H1 (cell line): ENCODE measurements at regions not wholly inside any gene's neighbourhood (a gene's known extent, or its start where the extent isn't known, plus 50 kb on each side); places are given as distances from the start of the nearest gene placed in this dataset.

Source experiments
- CHD7 ChIP-seq: fragments of 300-600 bp; sonication (generic); IDR thresholded peaks from 2 replicates; pipeline ENCODE4 v1.7.1; 2012; ENCODE audit warnings: low read length, moderate library complexity, mild to moderate bottlenecking, inconsistent platforms; ENCODE audit not compliant: insufficient replicate concordance
- EP300 ChIP-seq, 2 experiments: IDR thresholded peaks; 1 replicate in 1 of 2; 2 replicates in 1 of 2; pipeline ENCODE4 v1.6.1; 2011 to 2012; ENCODE audit warnings: low read depth in 2 of 2, low read length in 2 of 2, mild to moderate bottlenecking in 2 of 2, borderline replicate concordance in 1 of 2, inconsistent platforms in 1 of 2, moderate library complexity in 1 of 2
- PHF8 ChIP-seq: fragments of 200-600 bp; sonication (generic); conservative IDR thresholded peaks from 2 replicates; pipeline ENCODE4 v1.7.1; 2012; ENCODE audit warnings: low read depth, mild to moderate bottlenecking, inconsistent platforms, low read length, moderate library complexity

GRCh38 chr1:164061528-164061927 is 497.5 kb upstream of the PBX1 start (continued):
- TF ChIP-seq CHD7 (no peak), EP300 (IDR thresholded peaks at IDR 0.05; ENCODE audit: borderline replicate concordance in 1 of 2, low read depth in 2 of 2, low read length in 2 of 2) (no peak), PHF8 (no peak)
